ENCODE measurements at regions not wholly inside any gene's neighbourhood (a gene's known extent, or its start where the extent isn't known, plus 50 kb on each side); places are given as distances from the start of the nearest gene placed in this dataset.

- no peak for TF ChIP-seq GATA2 (IDR thresholded peaks at IDR 0.05; ENCODE audit: low read depth, low read length)
- TF ChIP-seq GATA3 (IDR thresholded peaks at IDR 0.05; ENCODE audit: low read depth, low read length): no peak
Measured at GRCh38 chr3:103453152-103453551, 1018.3 kb downstream of the ZPLD1 start.
